ENCODE measurements at regions not wholly inside any gene's neighbourhood (a gene's known extent, or its start where the extent isn't known, plus 50 kb on each side); places are given as distances from the start of the nearest gene placed in this dataset.

- no peak for TF ChIP-seq CTCF (IDR thresholded peaks at IDR 0.05)
- TF ChIP-seq POLR2A (IDR thresholded peaks at IDR 0.05), result no peak
- TF ChIP-seq EP300 (IDR thresholded peaks at IDR 0.05), result no peak
These were observed 656.9 kb upstream of the MIR17HG start for GRCh38 chr13:90690458-90691080.

Data from sigmoid colon (tissue), 4 donors.